Hematopoietic multipotent progenitor cell treated with erythropoietin and hydrocortisone succinate and interleukin-3 and kit ligand, for 17 days (in vitro differentiated cells): ENCODE measurements at regions not wholly inside any gene's neighbourhood (a gene's known extent, or its start where the extent isn't known, plus 50 kb on each side); places are given as distances from the start of the nearest gene placed in this dataset.
"Not testable (repeated sequence)": the region's sequence is repeated elsewhere in the genome, so short reads cannot be mapped to it uniquely, and the experiment has no call there.

Experiments used
- DNase-seq: peaks from one replicate; pipeline ENCODE4 v3.0.0-alpha.2; 2015; ENCODE audit warnings: low spot score

GRCh38 chr4:174183259-174183658 is 100.2 kb downstream of the FBXO8 start:
- no peak for DNase-seq

- DNase-seq: no peak
Observed at GRCh38 chr4:174181827-174182226, 101.6 kb downstream of the FBXO8 start.

GRCh38 chr4:174177536-174177935 is 105.9 kb downstream of the FBXO8 start:
- no peak for DNase-seq

- not testable (repeated sequence) for DNase-seq
Observed at GRCh38 chr4:174175836-174176235, 107.6 kb downstream of the FBXO8 start.

GRCh38 chr4:174173360-174173759 is 110.1 kb downstream of the FBXO8 start:
- DNase-seq: no peak

GRCh38 chr4:174172274-174172673 is 111.2 kb downstream of the FBXO8 start:
- no peak for DNase-seq

- no peak for DNase-seq
Observed at GRCh38 chr4:174170906-174171305, 112.6 kb downstream of the FBXO8 start.

GRCh38 chr4:174170091-174170490 is 113.4 kb downstream of the FBXO8 start:
- no peak for DNase-seq

- DNase-seq: peak; percentile 49
Observed at GRCh38 chr4:174157106-174157607, 126.3 kb downstream of the FBXO8 start.

- peak; percentile 51 for DNase-seq
Observed at GRCh38 chr4:174156239-174156826, 127.1 kb downstream of the FBXO8 start.

GRCh38 chr4:174154215-174154854 is 129.1 kb downstream of the FBXO8 start:
- DNase-seq: no peak

- no peak for DNase-seq
Observed at GRCh38 chr4:174152717-174153466, 130.6 kb downstream of the FBXO8 start.

- DNase-seq: no peak
Observed at GRCh38 chr4:174147863-174148262, 135.6 kb downstream of the FBXO8 start.

GRCh38 chr4:174144106-174144505 is 139.4 kb downstream of the FBXO8 start:
- DNase-seq: no peak

- DNase-seq: no peak
Observed at GRCh38 chr4:174141876-174142275, 141.6 kb downstream of the FBXO8 start.

GRCh38 chr4:174138616-174139015 is 144.9 kb downstream of the FBXO8 start:
- DNase-seq: no peak

- no peak for DNase-seq
Observed at GRCh38 chr4:174137698-174138097, 145.8 kb downstream of the FBXO8 start.

- DNase-seq: no peak
Observed at GRCh38 chr4:174135936-174136406, 147.5 kb downstream of the FBXO8 start.

- DNase-seq: no peak
Observed at GRCh38 chr4:174135530-174135929, 147.9 kb downstream of the FBXO8 start.

GRCh38 chr4:174134361-174134760 is 149.1 kb downstream of the FBXO8 start:
- DNase-seq: no peak

GRCh38 chr4:174133551-174133950 is 149.9 kb downstream of the FBXO8 start:
- no peak for DNase-seq

- no peak for DNase-seq
Observed at GRCh38 chr4:174131901-174132300, 151.6 kb downstream of the FBXO8 start.

- DNase-seq: no peak
Observed at GRCh38 chr4:174122705-174123104, 160.8 kb downstream of the FBXO8 start.
